ENCODE measurements at regions not wholly inside any gene's neighbourhood (a gene's known extent, or its start where the extent isn't known, plus 50 kb on each side); places are given as distances from the start of the nearest gene placed in this dataset.
"Not testable (repeated sequence)": the region's sequence is repeated elsewhere in the genome, so short reads cannot be mapped to it uniquely, and the experiment has no call there.

DNA sequence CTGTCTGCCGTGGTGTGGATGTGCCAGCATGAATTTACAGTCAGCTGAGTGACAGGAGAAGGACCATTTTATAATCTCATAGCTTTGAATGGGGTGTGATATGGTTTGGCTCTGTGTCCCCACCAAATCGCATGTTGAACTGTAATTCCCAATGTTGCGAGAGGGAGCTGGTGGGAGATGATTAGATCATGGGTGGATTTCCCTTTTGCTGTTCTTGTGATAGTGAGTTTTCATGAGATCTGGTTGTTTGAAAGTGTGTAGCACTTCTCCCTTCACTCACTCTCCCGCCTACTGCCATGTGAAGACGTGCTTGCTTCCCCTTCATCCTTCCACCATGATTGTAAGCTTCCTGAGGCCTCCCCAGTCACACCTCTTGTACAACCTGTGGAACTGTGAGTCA, 111.9 kb upstream of the CHD2 start:
- H2AFZ ChIP-seq (ENCODE audit: control insufficient read depth, low read depth, low read length): no peak overlapping the region
- BruUV-seq (replicated peaks): no TSS peak
- H4K20me1 ChIP-seq (ENCODE audit: control insufficient read depth, insufficient read depth): no peaks in the 10 kb centered on the region
- H3K27me3 ChIP-seq (replicated peaks in 1 of 2; ENCODE audit: control insufficient read depth in 2 of 2, insufficient read depth in 2 of 2, low read length in 1 of 2): no peaks in the 10 kb centered on the region; a peak in 1 of 4 replicates
- H3K4me2 ChIP-seq (ENCODE audit: control insufficient read depth, insufficient read depth): no peak overlapping the region
- ATAC-seq: no peak
- no peaks in the 10 kb centered on the region for H3K4me1 ChIP-seq (ENCODE audit: control insufficient read depth, insufficient read depth, low read length)
- H3K9ac ChIP-seq (ENCODE audit: control insufficient read depth, insufficient read depth, low read length): no peak overlapping the region
- CTCF ChIA-PET: interaction anchor here (1.1 to 2.3 kb wide), 5 partner anchors 10 to 1332 kb away, joined by 3 to 12 read pairs (median 4); no protein-coding TSS in a partner anchor
- intact Hi-C loops (cut with micrococcal nuclease; ENCODE audit: unreplicated experiment): no loop called here
- no peaks in the 10 kb centered on the region; the same call in 2 of the 3 replicates for H3K9me3 ChIP-seq (replicated peaks; ENCODE audit: control insufficient read depth, insufficient read depth, low read length)
- 82% methylated on average over 5 of the region's 5 CpGs for WGBS (ENCODE audit: insufficient coverage, insufficient replicate concordance, low lambda C conversion rate, missing lambda C conversion rate)
- H3K4me3 ChIP-seq: no peak overlapping the region
- POLR2A ChIA-PET: no interaction called here
- no peak overlapping the region for H3K27ac ChIP-seq (ENCODE audit: control insufficient read depth, insufficient read depth)
- TF ChIP-seq RAD51 (IDR thresholded peaks at IDR 0.05) (no peak), CBX5 (IDR thresholded peaks at IDR 0.05; ENCODE audit: low read depth) (no peak), ZNF217 (IDR thresholded peaks at IDR 0.05) (no peak), TBL1XR1 (IDR thresholded peaks at IDR 0.05; ENCODE audit: low read depth, low read length) (no peak), CEBPZ (IDR thresholded peaks at IDR 0.05; ENCODE audit: low read depth, low read length) (no peak), YBX1 (IDR thresholded peaks at IDR 0.05) (no peak), CHD1 (IDR thresholded peaks at IDR 0.05; ENCODE audit: low read depth, low read length) (no peak)
- RAD21 ChIA-PET (ENCODE audit: unreplicated experiment): no interaction called here
- SMC1A ChIA-PET (ENCODE audit: uncharacterized antibody, unreplicated experiment): interaction anchor here (1.1 to 1.2 kb wide), 2 partner anchors 9 to 266 kb away, joined by 3 read pairs; no protein-coding TSS in a partner anchor
- DNase-seq (ENCODE audit: low read depth, low spot score): no peak
- no peaks in the 10 kb centered on the region for H3K79me2 ChIP-seq (ENCODE audit: control insufficient read depth, insufficient read depth, low read length)
- in situ Hi-C loops (cut with MboI): loop anchor here (25.0 kb wide), 1 partner anchor 1324 kb away; no protein-coding TSS in a partner anchor
- H3K36me3 ChIP-seq (ENCODE audit: control insufficient read depth in 2 of 2, insufficient read depth in 2 of 2, low read length in 1 of 2): no peaks in the 10 kb centered on the region
- no peak for FAIRE-seq

GRCh38 chr15:92788793-92789192, 111.3 kb upstream of the CHD2 start:
- SMC1A ChIA-PET (ENCODE audit: uncharacterized antibody, unreplicated experiment): interaction anchor here (1.0 to 1.2 kb wide), 3 partner anchors 9 to 267 kb away, joined by 3 read pairs; no protein-coding TSS in a partner anchor
- BruUV-seq (replicated peaks); RAD21 ChIA-PET (ENCODE audit: unreplicated experiment): not testable (repeated sequence)

More at GRCh38 chr15:92788793-92789192, 111.3 kb upstream of the CHD2 start:
- H3K4me2 ChIP-seq (ENCODE audit: control insufficient read depth, insufficient read depth); H3K79me2 ChIP-seq (ENCODE audit: control insufficient read depth, insufficient read depth, low read length); H3K9me3 ChIP-seq (replicated peaks; ENCODE audit: control insufficient read depth, insufficient read depth, low read length); ATAC-seq; DNase-seq (ENCODE audit: low read depth, low spot score); H2AFZ ChIP-seq (ENCODE audit: control insufficient read depth, low read depth, low read length); H3K4me3 ChIP-seq; H3K27ac ChIP-seq (ENCODE audit: control insufficient read depth, insufficient read depth); H3K36me3 ChIP-seq (ENCODE audit: control insufficient read depth in 2 of 2, insufficient read depth in 2 of 2, low read length in 1 of 2); H3K9ac ChIP-seq (ENCODE audit: control insufficient read depth, insufficient read depth, low read length); H4K20me1 ChIP-seq (ENCODE audit: control insufficient read depth, insufficient read depth); intact Hi-C loops (cut with micrococcal nuclease; ENCODE audit: unreplicated experiment); FAIRE-seq; POLR2A ChIA-PET; H3K27me3 ChIP-seq (replicated peaks in 1 of 2; ENCODE audit: control insufficient read depth in 2 of 2, insufficient read depth in 2 of 2, low read length in 1 of 2); H3K4me1 ChIP-seq (ENCODE audit: control insufficient read depth, insufficient read depth, low read length): not testable (repeated sequence)
- WGBS (ENCODE audit: insufficient coverage, insufficient replicate concordance, low lambda C conversion rate, missing lambda C conversion rate): 86% methylated on average over 15 of the region's 15 CpGs
- CTCF ChIA-PET: interaction anchor here (1.1 to 2.3 kb wide), 4 partner anchors 9 to 1331 kb away, joined by 3 to 12 read pairs (median 4); no protein-coding TSS in a partner anchor
- in situ Hi-C loops (cut with MboI): loop anchor here (25.0 kb wide), 1 partner anchor 1324 kb away; no protein-coding TSS in a partner anchor
